CD1c-positive myeloid dendritic cell (primary cell): ENCODE measurements at regions not wholly inside any gene's neighbourhood (a gene's known extent, or its start where the extent isn't known, plus 50 kb on each side); places are given as distances from the start of the nearest gene placed in this dataset.

Experiments used
- DNase-seq: peaks from one replicate; pipeline ENCODE4 v3.0.0-alpha.2; 2016; ENCODE audit errors: extremely low spot score

GRCh38 chr5:9922719-9923118 lies 292.6 kb upstream of the TAS2R1 start:
- DNase-seq = no peak

- DNase-seq = no peak
Observed at GRCh38 chr5:9920697-9921096, 290.5 kb upstream of the TAS2R1 start.

GRCh38 chr5:9919306-9920030 lies 289.3 kb upstream of the TAS2R1 start:
- no peak for DNase-seq

- DNase-seq = no peak
Observed at GRCh38 chr5:9905661-9906060, 275.5 kb upstream of the TAS2R1 start.

- DNase-seq = no peak
Observed at GRCh38 chr5:9903801-9904200, 273.6 kb upstream of the TAS2R1 start.

GRCh38 chr5:9898319-9898718 lies 268.2 kb upstream of the TAS2R1 start:
- DNase-seq = no peak

- no peak for DNase-seq
Observed at GRCh38 chr5:9895302-9895645, 265.1 kb upstream of the TAS2R1 start.

- no peak for DNase-seq
Observed at GRCh38 chr5:9894571-9895301, 264.6 kb upstream of the TAS2R1 start.

GRCh38 chr5:9892696-9893095 lies 262.5 kb upstream of the TAS2R1 start:
- DNase-seq = no peak

- no peak for DNase-seq
Observed at GRCh38 chr5:9889511-9889910, 259.4 kb upstream of the TAS2R1 start.

GRCh38 chr5:9888501-9888901 lies 258.4 kb upstream of the TAS2R1 start:
- DNase-seq = no peak

GRCh38 chr5:9885164-9885563 lies 255.0 kb upstream of the TAS2R1 start:
- DNase-seq = no peak

GRCh38 chr5:9878206-9878605 lies 248.1 kb upstream of the TAS2R1 start:
- DNase-seq = no peak

- no peak for DNase-seq
Observed at GRCh38 chr5:9877488-9877887, 247.3 kb upstream of the TAS2R1 start.

- DNase-seq = no peak
Observed at GRCh38 chr5:9876451-9876850, 246.3 kb upstream of the TAS2R1 start.

- DNase-seq = no peak
Observed at GRCh38 chr5:9869616-9870288, 239.6 kb upstream of the TAS2R1 start.

GRCh38 chr5:9865574-9865973 lies 235.4 kb upstream of the TAS2R1 start:
- DNase-seq = no peak

GRCh38 chr5:9864791-9865190 lies 234.6 kb upstream of the TAS2R1 start:
- DNase-seq = no peak

- no peak for DNase-seq
Observed at GRCh38 chr5:9863486-9863885, 233.3 kb upstream of the TAS2R1 start.

GRCh38 chr5:9861666-9862256 lies 231.6 kb upstream of the TAS2R1 start:
- DNase-seq = no peak

GRCh38 chr5:9859808-9860207 lies 229.7 kb upstream of the TAS2R1 start:
- DNase-seq = no peak

GRCh38 chr5:9858043-9858442 lies 227.9 kb upstream of the TAS2R1 start:
- DNase-seq = no peak

- no peak for DNase-seq
Observed at GRCh38 chr5:9853309-9853708, 223.2 kb upstream of the TAS2R1 start.
